ENCODE measurements at regions not wholly inside any gene's neighbourhood (a gene's known extent, or its start where the extent isn't known, plus 50 kb on each side); places are given as distances from the start of the nearest gene placed in this dataset.

- no peak for TF ChIP-seq MAX (IDR thresholded peaks at IDR 0.05)
- TF ChIP-seq EZH2 (IDR thresholded peaks at IDR 0.05; ENCODE audit: low read depth, low read length, severe bottlenecking) = no peak
- no peak for TF ChIP-seq RAD21 (IDR thresholded peaks at IDR 0.05 in 1 of 2, conservative IDR thresholded peaks at IDR 0.05 in 1 of 2; ENCODE audit: low read depth in 2 of 2, low read length in 2 of 2)
- TF ChIP-seq RXRA (IDR thresholded peaks at IDR 0.05; ENCODE audit: insufficient read depth, low read depth, low read length) = no peak
- no peak for TF ChIP-seq NANOG (IDR thresholded peaks at IDR 0.05; ENCODE audit: insufficient read depth, low read depth, low read length, poor library complexity, severe bottlenecking)
- no peak for TF ChIP-seq SIX5 (IDR thresholded peaks at IDR 0.05; ENCODE audit: low read depth, low read length)
- TF ChIP-seq POU5F1 (IDR thresholded peaks at IDR 0.05; ENCODE audit: low read depth, low read length) = no peak
- TF ChIP-seq POLR2AphosphoS5 (IDR thresholded peaks at IDR 0.05; ENCODE audit: low read depth, low read length) = no peak
- TF ChIP-seq CHD1 (IDR thresholded peaks at IDR 0.05; ENCODE audit: low read depth, low read length) = no peak
- no peak for TF ChIP-seq SP4 (IDR thresholded peaks at IDR 0.05; ENCODE audit: low read length)
Measured at GRCh38 chr20:39100691-39101090, 138.5 kb downstream of the DHX35 start (continued).
